ENCODE measurements at regions not wholly inside any gene's neighbourhood (a gene's known extent, or its start where the extent isn't known, plus 50 kb on each side); places are given as distances from the start of the nearest gene placed in this dataset.

- no peak for DNase-seq
These were observed 160.4 kb downstream of the NUP35 start for GRCh38 chr2:183284606-183285005.

- no peak for DNase-seq
These were observed 167.2 kb downstream of the NUP35 start for GRCh38 chr2:183291436-183291835.

GRCh38 chr2:183292028-183292427 lies 167.8 kb downstream of the NUP35 start:
- no peak for DNase-seq

GRCh38 chr2:183339311-183339710 lies 215.1 kb downstream of the NUP35 start:
- DNase-seq: no peak

DNA sequence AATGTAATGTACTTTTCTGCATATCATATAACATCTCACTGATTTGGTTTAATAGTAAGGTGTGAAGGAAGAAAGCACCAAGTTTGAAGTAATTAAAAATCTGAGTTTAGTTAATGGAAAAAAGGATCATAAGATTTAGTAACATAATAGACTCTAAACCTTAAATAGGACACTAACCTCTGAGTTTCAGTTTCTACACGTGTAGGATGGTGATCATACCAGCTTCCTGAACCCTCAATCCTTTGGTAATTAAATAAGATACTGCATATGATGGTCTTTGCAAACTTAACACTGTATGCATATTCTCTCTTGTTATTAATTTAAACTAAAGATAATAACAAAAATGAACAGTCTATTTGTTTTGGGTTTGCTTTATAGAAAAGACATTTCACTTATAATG lies 216.8 kb downstream of the NUP35 start:
- DNase-seq: no peak

DNA sequence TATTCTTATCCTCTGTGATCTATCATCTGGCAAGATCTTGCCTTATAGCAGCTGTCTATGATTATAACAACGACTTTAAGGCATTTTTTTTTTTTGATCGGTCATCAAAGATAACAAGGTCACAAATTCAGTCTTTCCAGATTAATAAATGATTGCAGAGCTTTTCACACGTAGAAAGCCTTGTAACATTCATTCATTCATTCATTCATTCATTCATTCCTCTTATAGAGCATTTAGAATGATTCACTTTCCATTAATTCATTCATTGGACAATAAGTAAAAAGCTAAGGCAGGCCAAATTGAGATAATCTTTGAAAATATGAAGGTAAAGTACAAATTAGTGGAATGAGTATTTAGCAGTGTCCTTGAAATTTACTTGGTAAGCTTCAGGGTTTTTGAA lies 223.7 kb downstream of the NUP35 start:
- no peak for DNase-seq

GRCh38 chr2:183348492-183348891 lies 224.2 kb downstream of the NUP35 start:
- no peak for DNase-seq

DNA sequence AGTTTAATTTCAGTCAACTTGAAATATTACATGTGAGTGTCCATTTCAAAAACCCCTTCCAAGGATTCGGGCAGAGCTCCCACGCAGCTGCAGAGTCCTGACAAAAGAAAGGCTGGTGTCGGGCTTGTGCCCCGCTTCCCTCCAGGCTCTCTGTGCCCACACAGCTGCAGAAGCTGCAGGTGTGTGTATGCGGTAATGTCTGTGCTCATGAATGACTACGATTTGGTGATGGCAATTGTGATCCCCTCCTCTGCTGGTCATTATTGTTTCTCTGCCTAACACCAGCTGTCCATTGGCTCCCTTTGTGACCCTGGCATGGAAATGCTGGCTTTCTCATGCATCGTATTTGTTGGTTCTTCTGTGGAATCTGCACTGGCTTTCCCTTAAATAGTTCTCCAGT lies 224.8 kb downstream of the NUP35 start:
- peak; percentile 50 for DNase-seq

GRCh38 chr2:183359867-183360266 lies 235.6 kb downstream of the NUP35 start:
- DNase-seq: no peak

DNA sequence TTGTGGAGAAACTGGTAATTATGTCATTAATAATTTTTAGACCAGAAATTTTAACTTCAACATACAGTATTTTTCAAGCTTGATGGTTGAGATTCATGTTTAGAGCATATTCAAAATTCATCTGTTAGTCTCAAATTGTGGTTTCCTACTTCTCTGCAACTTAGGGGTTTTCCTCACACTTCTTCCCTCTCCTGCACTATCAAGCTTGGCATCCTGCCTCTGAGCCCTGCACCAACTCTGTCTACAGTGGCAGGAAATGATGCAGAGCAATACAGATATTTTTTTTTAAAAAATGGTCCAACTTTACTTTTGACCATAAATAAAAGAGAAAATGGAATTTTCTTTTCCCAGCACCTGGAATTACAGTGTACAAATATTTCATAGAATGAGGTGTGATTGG lies 247.3 kb downstream of the NUP35 start:
- DNase-seq: no peak

- DNase-seq: no peak
These were observed 251.6 kb downstream of the NUP35 start for GRCh38 chr2:183375821-183376220.

GRCh38 chr2:183383854-183384253 lies 259.6 kb downstream of the NUP35 start:
- DNase-seq: no peak

- DNase-seq: no peak
These were observed 265.4 kb downstream of the NUP35 start for GRCh38 chr2:183389546-183390080.

DNA sequence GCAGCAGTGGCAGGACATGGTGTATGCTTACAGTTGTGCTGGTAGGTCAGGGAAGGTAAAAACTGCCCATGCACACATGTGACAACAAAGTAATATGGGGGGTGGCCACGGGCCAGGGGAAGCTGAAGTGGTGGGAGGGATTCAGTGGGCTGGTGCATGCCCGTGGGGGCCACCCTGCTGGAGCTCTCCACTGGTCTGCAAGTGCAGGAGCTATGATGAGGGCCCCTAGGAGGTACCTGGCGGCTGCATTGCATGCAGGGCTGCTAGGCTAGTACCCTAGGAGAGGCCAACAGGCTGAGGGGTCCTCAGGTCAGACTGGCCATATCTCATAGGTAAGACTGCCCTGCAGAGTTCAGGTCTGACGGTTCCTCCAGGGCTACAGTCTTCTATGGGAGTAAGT lies 265.9 kb downstream of the NUP35 start:
- no peak for DNase-seq

DNA sequence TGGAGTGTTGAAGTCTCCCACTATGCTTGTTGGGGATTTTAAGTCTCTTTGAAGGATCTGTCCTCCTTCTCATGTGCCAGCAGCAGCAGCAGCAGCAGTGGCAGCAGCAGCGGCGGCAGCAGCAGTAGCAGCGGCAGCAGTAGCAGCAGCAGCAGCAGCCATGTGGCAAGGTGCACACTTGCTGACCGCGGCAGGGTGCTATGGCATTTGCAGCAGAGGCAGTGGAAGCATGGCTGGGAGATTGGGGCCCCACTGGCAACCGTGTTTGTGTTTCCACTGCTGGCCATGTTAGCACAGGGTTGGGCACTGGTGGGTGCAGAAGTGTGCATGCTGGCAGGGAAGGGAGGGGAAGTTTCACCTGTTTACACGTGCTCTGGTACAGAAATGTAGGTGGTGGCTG lies 280.1 kb downstream of the NUP35 start:
- DNase-seq: no peak

GRCh38 chr2:183408562-183408961 lies 284.3 kb downstream of the NUP35 start:
- no peak for DNase-seq

- DNase-seq: no peak
These were observed 285.4 kb downstream of the NUP35 start for GRCh38 chr2:183409662-183410061.

DNA sequence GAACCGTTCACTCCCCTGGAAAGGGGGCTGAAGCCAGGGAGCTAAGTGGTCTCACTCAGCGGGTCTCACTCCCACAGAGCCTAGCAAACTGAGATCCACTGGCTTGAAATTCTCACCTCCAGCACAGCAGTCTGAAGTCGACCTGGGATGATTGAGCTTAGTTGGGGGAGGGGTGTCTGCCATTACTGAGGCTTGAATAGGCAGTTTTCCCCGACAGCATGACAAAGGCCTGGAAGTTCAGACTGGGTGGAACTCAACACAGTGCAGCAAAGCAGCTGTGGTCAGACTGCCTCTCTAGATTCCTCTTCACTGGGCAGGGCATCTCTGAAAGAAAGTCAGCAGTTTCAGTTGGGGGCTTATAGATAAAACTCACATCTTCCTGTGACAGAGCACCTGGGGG lies 292.5 kb downstream of the NUP35 start:
- DNase-seq: no peak

DNA sequence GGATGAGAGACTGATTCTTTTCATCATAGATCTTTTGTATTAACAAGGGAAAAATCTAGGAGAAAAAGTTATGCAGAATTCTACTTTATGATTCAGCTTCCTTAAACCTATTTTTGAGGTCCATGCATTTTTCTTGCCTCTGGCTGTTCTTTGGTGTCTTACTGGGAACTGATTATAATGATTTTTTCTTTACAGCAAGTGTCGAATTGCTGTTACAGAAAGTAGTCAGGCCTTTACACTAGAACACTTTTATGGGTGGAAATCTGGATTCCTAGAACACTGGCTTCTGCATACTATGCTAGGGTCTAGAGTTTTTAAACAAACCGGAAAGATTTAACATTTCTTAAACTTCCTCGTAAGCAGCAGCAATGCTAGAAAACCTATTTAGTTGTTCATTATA lies 302.6 kb downstream of the NUP35 start:
- no peak for DNase-seq

- no peak for DNase-seq
These were observed 303.3 kb downstream of the NUP35 start for GRCh38 chr2:183427558-183427957.

DNA sequence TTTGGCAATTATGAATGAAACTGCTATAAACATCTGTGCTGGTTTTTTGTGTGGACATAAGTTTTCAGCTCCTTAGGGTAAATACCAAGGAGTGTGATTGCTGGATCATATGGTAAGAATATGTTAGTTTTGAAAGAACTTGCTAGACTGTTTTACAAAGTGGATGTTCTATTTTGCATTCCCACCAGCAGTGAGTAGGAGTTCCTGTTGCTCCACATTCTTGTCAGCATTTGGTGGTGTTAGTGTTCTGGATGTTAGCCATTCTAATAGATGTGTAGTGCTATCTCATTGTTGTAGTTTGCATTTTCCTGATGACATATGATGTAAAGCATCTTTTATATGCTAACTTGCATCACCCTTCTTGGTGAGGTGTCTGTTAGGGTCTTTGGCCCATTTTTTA lies 304.6 kb downstream of the NUP35 start:
- DNase-seq: no peak

DNA sequence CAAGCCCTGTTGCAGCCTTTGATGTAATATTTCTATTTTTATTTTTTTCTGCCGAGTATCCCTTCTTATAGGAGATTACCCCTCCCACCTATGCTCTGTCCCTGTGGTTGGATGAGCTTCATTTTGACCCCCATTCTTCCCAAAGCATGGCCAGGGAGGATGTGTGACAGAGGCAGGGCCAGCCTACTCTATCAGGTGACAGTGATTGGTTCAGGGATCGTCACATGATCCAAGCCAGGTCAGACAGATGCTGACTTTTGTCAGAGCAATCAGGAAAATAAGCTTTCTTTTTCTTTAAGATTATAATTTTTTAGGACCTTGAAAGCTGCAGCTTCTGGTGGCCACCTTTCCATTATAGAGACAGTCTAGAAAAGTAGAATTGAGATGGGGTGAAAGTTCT lies 314.3 kb downstream of the NUP35 start:
- DNase-seq: no peak

GRCh38 chr2:183455056-183455455 lies 330.8 kb downstream of the NUP35 start:
- DNase-seq: peak; percentile 6

DNA sequence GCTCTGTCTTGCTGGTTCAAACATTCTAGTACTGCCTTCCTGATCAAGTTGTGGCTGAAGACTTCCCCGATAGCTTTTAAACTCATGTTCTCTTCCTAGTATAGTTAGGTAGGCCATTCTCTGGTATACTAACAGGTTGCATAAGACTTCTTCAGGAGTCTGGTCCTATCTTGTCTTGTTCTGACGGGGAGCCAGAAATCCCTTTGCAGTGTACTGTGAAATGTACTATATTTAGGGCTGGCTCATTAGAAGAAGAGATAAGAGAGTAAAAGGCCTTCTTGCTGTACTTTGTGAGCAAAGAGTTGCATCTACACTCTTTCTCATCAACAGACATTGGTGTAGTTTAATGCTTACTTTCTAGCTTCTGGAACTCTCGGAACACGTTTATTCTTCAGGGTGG lies 331.9 kb downstream of the NUP35 start:
- DNase-seq: no peak

GRCh38 chr2:183458460-183458859 lies 334.2 kb downstream of the NUP35 start:
- no peak for DNase-seq

All from occipital lobe (tissue), 1 donor.